HG02571 (cell line): ENCODE measurements at regions not wholly inside any gene's neighbourhood (a gene's known extent, or its start where the extent isn't known, plus 50 kb on each side); places are given as distances from the start of the nearest gene placed in this dataset.
"Not testable (repeated sequence)": the region's sequence is repeated elsewhere in the genome, so short reads cannot be mapped to it uniquely, and the experiment has no call there.

Source experiments
- ATAC-seq: cut with Tn5 transposase; IDR thresholded peaks from one replicate; pipeline ENCODE4 v1.9.1; 2021; ENCODE audit warnings: mild to moderate bottlenecking, moderate library complexity; ENCODE audit not compliant: unreplicated experiment

- ATAC-seq: no peak
These were observed 125.7 kb upstream of the TRHDE start for GRCh38 chr12:72146495-72146894.

GRCh38 chr12:72148709-72149108, 123.5 kb upstream of the TRHDE start:
- ATAC-seq: no peak

- ATAC-seq: no peak
These were observed 109.3 kb upstream of the TRHDE start for GRCh38 chr12:72162875-72163274.

- ATAC-seq: no peak
These were observed 103.3 kb upstream of the TRHDE start for GRCh38 chr12:72168851-72169250.

- ATAC-seq: no peak
These were observed 98.2 kb upstream of the TRHDE start for GRCh38 chr12:72173974-72174373.

- no peak for ATAC-seq
These were observed 93.9 kb upstream of the TRHDE start for GRCh38 chr12:72178244-72178643.

GRCh38 chr12:72178871-72179270, 93.3 kb upstream of the TRHDE start:
- ATAC-seq: no peak

GRCh38 chr12:72179841-72180240, 92.3 kb upstream of the TRHDE start:
- no peak for ATAC-seq

GRCh38 chr12:72184971-72185533, 87.1 kb upstream of the TRHDE start:
- not testable (repeated sequence) for ATAC-seq

GRCh38 chr12:72189266-72189665, 82.9 kb upstream of the TRHDE start:
- ATAC-seq: no peak

- ATAC-seq: peak; percentile 52
These were observed 80.4 kb upstream of the TRHDE start for GRCh38 chr12:72191761-72192160.

GRCh38 chr12:72197790-72198189, 74.4 kb upstream of the TRHDE start:
- no peak for ATAC-seq

GRCh38 chr12:72201457-72201856, 70.7 kb upstream of the TRHDE start:
- no peak for ATAC-seq

- peak; percentile 47 for ATAC-seq
These were observed 68.3 kb upstream of the TRHDE start for GRCh38 chr12:72203764-72204335.

GRCh38 chr12:72207079-72207478, 65.1 kb upstream of the TRHDE start:
- ATAC-seq: no peak

GRCh38 chr12:72207486-72208409, 64.4 kb upstream of the TRHDE start:
- ATAC-seq: no peak

- no peak for ATAC-seq
These were observed 63.1 kb upstream of the TRHDE start for GRCh38 chr12:72209086-72209485.

GRCh38 chr12:72214163-72214562, 58.0 kb upstream of the TRHDE start:
- ATAC-seq: no peak

- ATAC-seq: not testable (repeated sequence)
These were observed 56.9 kb upstream of the TRHDE start for GRCh38 chr12:72215287-72215686.

GRCh38 chr12:72219937-72220336, 52.2 kb upstream of the TRHDE start:
- ATAC-seq: no peak
